Keratinocyte (primary cell): ENCODE measurements at regions not wholly inside any gene's neighbourhood (a gene's known extent, or its start where the extent isn't known, plus 50 kb on each side); places are given as distances from the start of the nearest gene placed in this dataset.

Experiments
- DNase-seq: peaks from one replicate; pipeline ENCODE4 v3.0.0-alpha.2; 2011; ENCODE audit warnings: low read depth, missing footprints, low spot score
- FAIRE-seq: peaks from 2 replicates; lab custom pipeline; 2011; peaks lifted over from hg19 to GRCh38; lab: Jason Lieb, UNC
- H2AFZ ChIP-seq: 2 replicates; pipeline ENCODE4 v1.6.0; 2012; ENCODE audit warnings: low read length, control low read depth, inconsistent platforms; ENCODE audit not compliant: control insufficient read depth
- H3K27ac ChIP-seq: 2 replicates; pipeline ENCODE4 v1.5.1; 2011; ENCODE audit warnings: low read length; ENCODE audit not compliant: control insufficient read depth, insufficient read depth
- H3K27me3 ChIP-seq: 3 replicates; pipeline ENCODE4 v1.6.0; 2011; ENCODE audit warnings: low read length; ENCODE audit not compliant: control insufficient read depth, insufficient read depth; ENCODE audit errors: extremely low read depth
- H3K36me3 ChIP-seq, 2 experiments: 2 replicates in 1 of 2; 3 replicates in 1 of 2; pipeline ENCODE4 v1.5.1; 2011; ENCODE audit warnings: low read length in 2 of 2, mild to moderate bottlenecking in 1 of 2; ENCODE audit not compliant: control insufficient read depth in 2 of 2, insufficient read depth in 2 of 2; ENCODE audit errors: extremely low read depth in 1 of 2
- H3K4me1 ChIP-seq: 3 replicates; pipeline ENCODE4 v1.5.1; 2011; ENCODE audit warnings: low read length; ENCODE audit not compliant: control insufficient read depth, insufficient read depth; ENCODE audit errors: extremely low read depth
- H3K4me2 ChIP-seq: 3 replicates; pipeline ENCODE4 v1.6.0; 2011; ENCODE audit warnings: low read depth, low read length; ENCODE audit not compliant: control insufficient read depth, insufficient read depth; ENCODE audit errors: extremely low read depth
- H3K4me3 ChIP-seq, 3 experiments: fragments of 200-600 bp in 1 of 3; sonication (generic) in 1 of 3; 2 replicates in 2 of 3; 3 replicates in 1 of 3; pipeline ENCODE4 v1.5.1; 2011 to 2016; ENCODE audit warnings: low read length in 3 of 3, mild to moderate bottlenecking in 3 of 3, control low read depth in 2 of 3, inconsistent platforms in 1 of 3, low read depth in 1 of 3, mixed read lengths in 1 of 3, mixed run types in 1 of 3, moderate library complexity in 1 of 3; ENCODE audit not compliant: control insufficient read depth in 2 of 3, insufficient read depth in 2 of 3; ENCODE audit errors: extremely low read depth in 1 of 3
- H3K79me2 ChIP-seq: 2 replicates; pipeline ENCODE4 v1.6.0; 2012; ENCODE audit warnings: low read length; ENCODE audit not compliant: control insufficient read depth, insufficient read depth
- H3K9ac ChIP-seq: 3 replicates; pipeline ENCODE4 v1.6.0; 2011; ENCODE audit warnings: low read length; ENCODE audit not compliant: control insufficient read depth, insufficient read depth; ENCODE audit errors: extremely low read depth
- H3K9me1 ChIP-seq: 3 replicates; pipeline ENCODE4 v1.6.0; 2011; ENCODE audit warnings: low read length; ENCODE audit not compliant: control insufficient read depth, insufficient read depth; ENCODE audit errors: extremely low read depth
- H3K9me3 ChIP-seq: 2 replicates; pipeline ENCODE4 v1.5.1; 2012; ENCODE audit warnings: low read depth, low read length; ENCODE audit not compliant: control insufficient read depth
- H4K20me1 ChIP-seq: 3 replicates; pipeline ENCODE4 v1.6.0; 2011; ENCODE audit warnings: low read length; ENCODE audit not compliant: control insufficient read depth, insufficient read depth; ENCODE audit errors: extremely low read depth
- EZH2 ChIP-seq: IDR thresholded peaks from one replicate; pipeline ENCODE4 v1.6.1; 2012; ENCODE audit warnings: inconsistent platforms, mild to moderate bottlenecking, low read length, moderate library complexity
- dilution Hi-C: fragments of 300-500 bp; cut with MboI; formaldehyde crosslinking; loops from one replicate; pipeline ENCODE4 v1.7.0; 2020; ENCODE audit warnings: low sequenced_read_pairs; ENCODE audit not compliant: extremely low pct_ligation_motif_present
- TF ChIP-seq, protein P1 (sequence below), 3 experiments: IDR thresholded peaks in 1 of 3; conservative IDR thresholded peaks in 1 of 3; optimal IDR thresholded peaks in 1 of 3; 2 replicates in 2 of 3; 3 replicates in 1 of 3; pipeline versions ENCODE3 to v1.5.1; 2011; ENCODE audit warnings: low read length in 3 of 3, mild to moderate bottlenecking in 3 of 3, moderate library complexity in 2 of 3, control low read depth in 1 of 3, inconsistent platforms in 1 of 3; ENCODE audit not compliant: insufficient read depth in 2 of 3; ENCODE audit errors: extremely low read depth in 1 of 3

DNA sequence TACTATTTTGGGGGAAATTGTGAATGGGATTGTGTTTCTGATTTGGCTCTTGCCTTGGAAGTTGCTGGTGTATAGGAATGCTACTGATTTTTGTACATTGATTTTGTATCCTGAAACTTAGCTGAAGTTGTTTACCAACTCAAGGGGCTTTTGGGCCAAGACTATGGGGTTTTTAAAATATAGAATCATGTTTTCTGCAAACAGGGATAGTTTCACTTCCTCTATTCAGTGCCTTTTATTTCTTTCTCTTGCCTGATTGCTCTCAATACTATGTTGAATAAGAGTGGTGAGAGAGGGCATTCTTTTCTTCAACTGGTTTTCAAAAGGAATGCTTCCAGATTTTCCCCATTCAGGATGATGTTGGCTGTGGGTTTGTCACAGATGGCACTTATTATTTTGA, 1383.8 kb upstream of the ACVR2A start:
- DNase-seq (no peak), FAIRE-seq (no peak)
- no peaks in the 10 kb centered on the region for H3K4me1 ChIP-seq
- H3K36me3 ChIP-seq, result no peaks in the 10 kb centered on the region
- no peak overlapping the region for H3K4me3 ChIP-seq
- no peak overlapping the region for H3K27ac ChIP-seq
- H3K9me3 ChIP-seq, result no peaks in the 10 kb centered on the region
- H3K4me2 ChIP-seq, result no peak overlapping the region
- no peaks in the 10 kb centered on the region for H3K27me3 ChIP-seq
- no peaks in the 10 kb centered on the region for H4K20me1 ChIP-seq
- no peaks in the 10 kb centered on the region for H3K9me1 ChIP-seq
- H2AFZ ChIP-seq, result no peak overlapping the region
- dilution Hi-C loops, result no loop called here
- no peak for TF ChIP-seq EZH2
- TF ChIP-seq, protein P1, sequence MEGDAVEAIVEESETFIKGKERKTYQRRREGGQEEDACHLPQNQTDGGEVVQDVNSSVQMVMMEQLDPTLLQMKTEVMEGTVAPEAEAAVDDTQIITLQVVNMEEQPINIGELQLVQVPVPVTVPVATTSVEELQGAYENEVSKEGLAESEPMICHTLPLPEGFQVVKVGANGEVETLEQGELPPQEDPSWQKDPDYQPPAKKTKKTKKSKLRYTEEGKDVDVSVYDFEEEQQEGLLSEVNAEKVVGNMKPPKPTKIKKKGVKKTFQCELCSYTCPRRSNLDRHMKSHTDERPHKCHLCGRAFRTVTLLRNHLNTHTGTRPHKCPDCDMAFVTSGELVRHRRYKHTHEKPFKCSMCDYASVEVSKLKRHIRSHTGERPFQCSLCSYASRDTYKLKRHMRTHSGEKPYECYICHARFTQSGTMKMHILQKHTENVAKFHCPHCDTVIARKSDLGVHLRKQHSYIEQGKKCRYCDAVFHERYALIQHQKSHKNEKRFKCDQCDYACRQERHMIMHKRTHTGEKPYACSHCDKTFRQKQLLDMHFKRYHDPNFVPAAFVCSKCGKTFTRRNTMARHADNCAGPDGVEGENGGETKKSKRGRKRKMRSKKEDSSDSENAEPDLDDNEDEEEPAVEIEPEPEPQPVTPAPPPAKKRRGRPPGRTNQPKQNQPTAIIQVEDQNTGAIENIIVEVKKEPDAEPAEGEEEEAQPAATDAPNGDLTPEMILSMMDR (optimal IDR thresholded peaks at IDR 0.05 in 1 of 3, IDR thresholded peaks at IDR 0.05 in 1 of 3, conservative IDR thresholded peaks at IDR 0.05 in 1 of 3; ENCODE audit: extremely low read depth in 1 of 3, insufficient read depth in 2 of 3, low read length in 3 of 3), result no peak
- H3K79me2 ChIP-seq, result no peaks in the 10 kb centered on the region
- H3K9ac ChIP-seq, result no peak overlapping the region

DNA sequence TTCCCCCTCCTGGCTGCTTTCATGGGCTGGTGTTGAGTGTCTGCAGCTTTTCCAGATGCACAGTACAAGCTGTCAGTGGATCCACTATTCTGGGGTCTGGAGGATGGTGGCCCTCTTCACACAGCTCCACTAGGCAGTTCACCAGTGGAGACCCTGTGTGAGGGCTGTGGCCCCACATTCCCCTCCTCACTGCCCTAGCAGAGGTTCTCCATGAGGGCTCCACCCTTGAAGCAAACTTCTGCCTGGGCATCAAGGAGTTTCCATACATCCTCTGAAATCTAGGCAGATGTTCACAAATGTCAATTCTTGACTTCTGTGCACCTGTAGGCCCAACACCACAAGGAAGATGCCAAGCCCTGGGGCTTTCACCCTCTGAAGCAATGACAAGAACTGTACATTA, 1386.2 kb upstream of the ACVR2A start:
- H2AFZ ChIP-seq, result no peak overlapping the region
- no peak overlapping the region for H3K4me2 ChIP-seq
- H3K9me1 ChIP-seq, result no peaks in the 10 kb centered on the region
- no peaks in the 10 kb centered on the region for H3K9me3 ChIP-seq
- no peaks in the 10 kb centered on the region for H3K27me3 ChIP-seq
- H3K4me3 ChIP-seq, result no peak overlapping the region
- no peak for DNase-seq
- dilution Hi-C loops, result no loop called here
- FAIRE-seq, result no peak
- no peaks in the 10 kb centered on the region for H3K4me1 ChIP-seq
- no peaks in the 10 kb centered on the region for H4K20me1 ChIP-seq
- TF ChIP-seq, protein P1 (optimal IDR thresholded peaks at IDR 0.05 in 1 of 3, IDR thresholded peaks at IDR 0.05 in 1 of 3, conservative IDR thresholded peaks at IDR 0.05 in 1 of 3; ENCODE audit: extremely low read depth in 1 of 3, insufficient read depth in 2 of 3, low read length in 3 of 3), result no peak
- no peak for TF ChIP-seq EZH2
- H3K27ac ChIP-seq, result no peak overlapping the region
- H3K79me2 ChIP-seq, result no peaks in the 10 kb centered on the region
- H3K9ac ChIP-seq, result no peak overlapping the region
- H3K36me3 ChIP-seq, result no peaks in the 10 kb centered on the region
